ENCODE measurements at regions not wholly inside any gene's neighbourhood (a gene's known extent, or its start where the extent isn't known, plus 50 kb on each side); places are given as distances from the start of the nearest gene placed in this dataset.

GRCh38 chr2:133691336-133691735 lies 123.1 kb upstream of the NCKAP5 start:
- no peak for TF ChIP-seq CTCF (IDR thresholded peaks at IDR 0.05)
- no peak for TF ChIP-seq POLR2AphosphoS5 (IDR thresholded peaks at IDR 0.05)
- no peak for TF ChIP-seq POLR2A (IDR thresholded peaks at IDR 0.05)
- TF ChIP-seq EP300 (IDR thresholded peaks at IDR 0.05; ENCODE audit: low read depth), result no peak
